ENCODE measurements at regions not wholly inside any gene's neighbourhood (a gene's known extent, or its start where the extent isn't known, plus 50 kb on each side); places are given as distances from the start of the nearest gene placed in this dataset.

GRCh38 chr22:49159711-49160110, 668.0 kb downstream of the BRD1 start:
- Histone ChIP-seq H3K9me3 (ENCODE audit: control insufficient read depth in 1 of 2, insufficient read depth in 1 of 2, low read depth in 1 of 2, low read length in 2 of 2) (no peaks in the 10 kb centered on the region), H3K4me1 (ENCODE audit: control insufficient read depth in 1 of 2, insufficient read depth in 2 of 2, low read length in 2 of 2) (no peaks in the 10 kb centered on the region), H3K79me2 (ENCODE audit: insufficient read depth, low read length) (no peaks in the 10 kb centered on the region), H4K20me1 (ENCODE audit: insufficient read depth) (no peaks in the 10 kb centered on the region), H2AFZ (ENCODE audit: low read depth, low read length, poor library complexity, severe bottlenecking) (no peak overlapping the region), H3K36me3 (ENCODE audit: control insufficient read depth in 1 of 2, insufficient read depth in 2 of 2, low read length in 2 of 2) (no peaks in the 10 kb centered on the region), H3K9me2 (ENCODE audit: insufficient read depth) (no peaks in the 10 kb centered on the region), H3K9ac (ENCODE audit: low read length) (no peak overlapping the region), H3K4me2 (ENCODE audit: low read length) (no peak overlapping the region), H3K4me3 (replicated peaks in 1 of 2; ENCODE audit: low read depth in 1 of 2, low read length in 2 of 2) (no peak overlapping the region), H3K27ac (ENCODE audit: low read depth, low read length) (no peak overlapping the region), H3K27me3 (ENCODE audit: insufficient read depth, low read length) (peaks cover 23% of the 10 kb centered on the region)
- ATAC-seq (no peak), DNase-seq (ENCODE audit: low read depth, low spot score) (no peak)
- TF ChIP-seq ATF3 (IDR thresholded peaks at IDR 0.05): no peak
- TF ChIP-seq EGR1 (IDR thresholded peaks at IDR 0.05; ENCODE audit: low read depth): no peak
- no peak for TF ChIP-seq EZH2phosphoT487 (IDR thresholded peaks at IDR 0.05; ENCODE audit: borderline replicate concordance)
- TF ChIP-seq, protein P1, sequence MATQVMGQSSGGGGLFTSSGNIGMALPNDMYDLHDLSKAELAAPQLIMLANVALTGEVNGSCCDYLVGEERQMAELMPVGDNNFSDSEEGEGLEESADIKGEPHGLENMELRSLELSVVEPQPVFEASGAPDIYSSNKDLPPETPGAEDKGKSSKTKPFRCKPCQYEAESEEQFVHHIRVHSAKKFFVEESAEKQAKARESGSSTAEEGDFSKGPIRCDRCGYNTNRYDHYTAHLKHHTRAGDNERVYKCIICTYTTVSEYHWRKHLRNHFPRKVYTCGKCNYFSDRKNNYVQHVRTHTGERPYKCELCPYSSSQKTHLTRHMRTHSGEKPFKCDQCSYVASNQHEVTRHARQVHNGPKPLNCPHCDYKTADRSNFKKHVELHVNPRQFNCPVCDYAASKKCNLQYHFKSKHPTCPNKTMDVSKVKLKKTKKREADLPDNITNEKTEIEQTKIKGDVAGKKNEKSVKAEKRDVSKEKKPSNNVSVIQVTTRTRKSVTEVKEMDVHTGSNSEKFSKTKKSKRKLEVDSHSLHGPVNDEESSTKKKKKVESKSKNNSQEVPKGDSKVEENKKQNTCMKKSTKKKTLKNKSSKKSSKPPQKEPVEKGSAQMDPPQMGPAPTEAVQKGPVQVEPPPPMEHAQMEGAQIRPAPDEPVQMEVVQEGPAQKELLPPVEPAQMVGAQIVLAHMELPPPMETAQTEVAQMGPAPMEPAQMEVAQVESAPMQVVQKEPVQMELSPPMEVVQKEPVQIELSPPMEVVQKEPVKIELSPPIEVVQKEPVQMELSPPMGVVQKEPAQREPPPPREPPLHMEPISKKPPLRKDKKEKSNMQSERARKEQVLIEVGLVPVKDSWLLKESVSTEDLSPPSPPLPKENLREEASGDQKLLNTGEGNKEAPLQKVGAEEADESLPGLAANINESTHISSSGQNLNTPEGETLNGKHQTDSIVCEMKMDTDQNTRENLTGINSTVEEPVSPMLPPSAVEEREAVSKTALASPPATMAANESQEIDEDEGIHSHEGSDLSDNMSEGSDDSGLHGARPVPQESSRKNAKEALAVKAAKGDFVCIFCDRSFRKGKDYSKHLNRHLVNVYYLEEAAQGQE (IDR thresholded peaks at IDR 0.05; ENCODE audit: low read depth): no peak
- TF ChIP-seq ZNF274 (IDR thresholded peaks at IDR 0.05; ENCODE audit: low read depth, low read length): no peak
- no peak for TF ChIP-seq SIN3A (IDR thresholded peaks at IDR 0.05; ENCODE audit: low read depth)
- no peak for TF ChIP-seq CEBPB (IDR thresholded peaks at IDR 0.05; ENCODE audit: low read depth)
- TF ChIP-seq TCF7L2 (IDR thresholded peaks at IDR 0.05; ENCODE audit: borderline replicate concordance, extremely low read depth, insufficient read depth, insufficient read length): no peak
- TF ChIP-seq FOSL1 (IDR thresholded peaks at IDR 0.05; ENCODE audit: low read depth): no peak
- no peak for TF ChIP-seq POLR2AphosphoS5 (IDR thresholded peaks at IDR 0.05; ENCODE audit: low read depth, low read length)
- TF ChIP-seq JUND (IDR thresholded peaks at IDR 0.05): no peak
- no peak for TF ChIP-seq CBX3 (IDR thresholded peaks at IDR 0.05; ENCODE audit: low read depth)
- no peak for TF ChIP-seq YY1 (IDR thresholded peaks at IDR 0.05; ENCODE audit: extremely low read depth, insufficient replicate concordance, low read depth, low read length)
- no peak for TF ChIP-seq CTCF (IDR thresholded peaks at IDR 0.05 in 2 of 3, conservative IDR thresholded peaks at IDR 0.05 in 1 of 3; ENCODE audit: borderline replicate concordance in 1 of 3, insufficient read depth in 1 of 3, low read depth in 2 of 3, low read length in 2 of 3)
- no peak for TF ChIP-seq SP1 (IDR thresholded peaks at IDR 0.05; ENCODE audit: low read depth)
- TF ChIP-seq EZH2 (IDR thresholded peaks at IDR 0.05): no peak
- TF ChIP-seq, protein P2, sequence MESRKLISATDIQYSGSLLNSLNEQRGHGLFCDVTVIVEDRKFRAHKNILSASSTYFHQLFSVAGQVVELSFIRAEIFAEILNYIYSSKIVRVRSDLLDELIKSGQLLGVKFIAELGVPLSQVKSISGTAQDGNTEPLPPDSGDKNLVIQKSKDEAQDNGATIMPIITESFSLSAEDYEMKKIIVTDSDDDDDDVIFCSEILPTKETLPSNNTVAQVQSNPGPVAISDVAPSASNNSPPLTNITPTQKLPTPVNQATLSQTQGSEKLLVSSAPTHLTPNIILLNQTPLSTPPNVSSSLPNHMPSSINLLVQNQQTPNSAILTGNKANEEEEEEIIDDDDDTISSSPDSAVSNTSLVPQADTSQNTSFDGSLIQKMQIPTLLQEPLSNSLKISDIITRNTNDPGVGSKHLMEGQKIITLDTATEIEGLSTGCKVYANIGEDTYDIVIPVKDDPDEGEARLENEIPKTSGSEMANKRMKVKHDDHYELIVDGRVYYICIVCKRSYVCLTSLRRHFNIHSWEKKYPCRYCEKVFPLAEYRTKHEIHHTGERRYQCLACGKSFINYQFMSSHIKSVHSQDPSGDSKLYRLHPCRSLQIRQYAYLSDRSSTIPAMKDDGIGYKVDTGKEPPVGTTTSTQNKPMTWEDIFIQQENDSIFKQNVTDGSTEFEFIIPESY (IDR thresholded peaks at IDR 0.05; ENCODE audit: extremely low read depth, insufficient replicate concordance, low read length): no peak
- no peak for TF ChIP-seq POLR2A (IDR thresholded peaks at IDR 0.05; ENCODE audit: borderline replicate concordance, extremely low read depth, insufficient read depth, insufficient read length)
- no peak for TF ChIP-seq ELF1 (IDR thresholded peaks at IDR 0.05; ENCODE audit: borderline replicate concordance, low read depth)
- TF ChIP-seq ZFX (IDR thresholded peaks at IDR 0.05): no peak
- no TSS peak for BruUV-seq (replicated peaks)
- CTCF ChIA-PET: no interaction called here
- POLR2A ChIA-PET: no interaction called here
- intact Hi-C loops (cut with micrococcal nuclease): no loop called here
- RAD21 ChIA-PET (ENCODE audit: low non-redundant PET in 1 of 2, low total read pairs in 2 of 2, uncharacterized antibody in 2 of 2, unreplicated experiment in 2 of 2): no interaction called here
